Activated T-cell treated with anti-CD3 and anti-CD28 coated beads, Interleukin-2, amount 50 U/mL, for 24 hours (primary cell): ENCODE measurements at regions not wholly inside any gene's neighbourhood (a gene's known extent, or its start where the extent isn't known, plus 50 kb on each side); places are given as distances from the start of the nearest gene placed in this dataset.
"Not testable (repeated sequence)": the region's sequence is repeated elsewhere in the genome, so short reads cannot be mapped to it uniquely, and the experiment has no call there.

ENCODE experiments used
- DNase-seq: peaks from one replicate; pipeline ENCODE4 v3.0.0-alpha.2; 2020
- H3K27ac Mint-ChIP-seq: 2 replicates; pipeline ENCODE4 v1.8.0; 2020; ENCODE audit warnings: mild to moderate bottlenecking, mixed read lengths
- H3K27me3 Mint-ChIP-seq: 2 replicates; pipeline ENCODE4 v1.8.0; 2020; ENCODE audit warnings: mixed read lengths
- H3K36me3 Mint-ChIP-seq: 2 replicates; pipeline ENCODE4 v1.8.0; 2020; ENCODE audit warnings: low read depth, mixed read lengths
- H3K4me1 Mint-ChIP-seq: 2 replicates; pipeline ENCODE4 v1.8.0; 2020; ENCODE audit warnings: low read depth, mixed read lengths
- H3K4me3 Mint-ChIP-seq: 2 replicates; pipeline ENCODE4 v1.8.0; 2020; ENCODE audit warnings: mild to moderate bottlenecking, moderate library complexity, mixed read lengths
- H3K9me3 Mint-ChIP-seq: 2 replicates; pipeline ENCODE4 v1.8.0; 2020; ENCODE audit warnings: mixed read lengths

- Mint-ChIP-seq H3K9me3 (no peaks in the 10 kb centered on the region), H3K36me3 (no peaks in the 10 kb centered on the region), H3K4me3 (no peak overlapping the region), H3K27ac (no peak overlapping the region), H3K27me3 (peaks cover 10% of the 10 kb centered on the region), H3K4me1 (no peaks in the 10 kb centered on the region)
- no peak for DNase-seq
Measured at GRCh38 chr1:115524236-115524635, 117.5 kb upstream of the VANGL1 start.

DNA sequence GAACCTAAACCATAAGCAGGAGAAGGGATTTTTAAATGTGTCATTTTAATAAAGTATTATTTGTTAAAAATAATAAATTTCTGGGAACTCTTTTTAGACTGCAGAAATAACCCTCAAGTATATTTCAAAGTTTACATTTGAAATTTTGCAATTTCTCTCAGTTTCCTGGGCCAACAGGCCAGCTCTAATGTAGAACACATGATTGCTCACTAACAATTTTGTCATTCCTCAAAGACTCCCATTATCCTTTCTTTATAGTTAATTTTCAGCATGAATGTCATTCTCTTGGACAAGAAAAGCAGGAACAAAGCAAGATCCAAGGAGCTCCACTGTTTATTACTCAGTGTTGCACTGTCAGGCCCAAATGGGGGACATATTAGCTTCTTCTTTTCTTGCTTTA, 119.4 kb upstream of the VANGL1 start:
- Mint-ChIP-seq H3K4me3 (no peak overlapping the region), H3K9me3 (no peaks in the 10 kb centered on the region), H3K4me1 (no peaks in the 10 kb centered on the region), H3K27me3 (peaks cover 10% of the 10 kb centered on the region), H3K27ac (no peak overlapping the region), H3K36me3 (no peaks in the 10 kb centered on the region)
- DNase-seq, result no peak

DNA sequence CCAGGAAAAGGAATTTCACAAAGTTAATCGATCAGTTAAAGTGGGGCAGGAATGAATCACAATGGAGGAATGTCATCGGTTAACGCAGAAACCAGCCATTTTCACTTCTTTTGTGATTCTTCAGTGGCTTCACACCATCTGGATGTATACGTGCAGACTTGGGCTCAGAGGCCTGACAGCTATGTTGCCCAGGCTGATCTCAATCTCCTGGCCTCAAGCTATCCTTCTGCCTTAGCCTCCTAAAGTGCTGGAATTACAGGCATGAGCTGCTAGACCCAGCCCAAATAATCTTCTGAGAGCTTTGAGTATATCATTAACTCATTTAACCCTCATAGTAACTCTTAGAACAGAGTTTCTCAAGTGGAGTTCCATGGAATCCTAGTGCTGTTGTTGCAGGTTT, 126.5 kb upstream of the VANGL1 start:
- no peak overlapping the region for H3K4me3 Mint-ChIP-seq
- no peaks in the 10 kb centered on the region for H3K36me3 Mint-ChIP-seq
- H3K4me1 Mint-ChIP-seq, result no peaks in the 10 kb centered on the region
- DNase-seq, result no peak
- peaks cover 8% of the 10 kb centered on the region for H3K27me3 Mint-ChIP-seq
- H3K9me3 Mint-ChIP-seq, result no peaks in the 10 kb centered on the region
- no peak overlapping the region for H3K27ac Mint-ChIP-seq

DNA sequence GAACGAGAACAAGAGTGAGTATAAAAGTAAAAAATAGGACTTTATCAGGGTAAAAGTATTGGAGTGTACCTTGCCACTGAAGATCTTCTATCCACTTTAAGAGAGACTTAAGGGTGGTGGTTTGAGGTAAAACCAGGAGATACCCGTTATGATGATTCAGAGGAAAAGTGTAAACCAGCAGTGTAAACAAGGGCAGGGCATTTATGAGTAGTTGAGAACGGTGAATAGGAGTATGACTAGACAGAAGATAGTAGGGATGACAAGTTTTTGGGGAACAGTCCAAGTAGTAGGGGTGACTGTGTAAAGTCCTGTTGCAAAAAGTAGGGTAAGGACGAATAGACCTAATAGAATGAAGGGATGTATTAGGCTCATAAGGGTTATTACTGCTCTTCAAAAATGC, 131.5 kb upstream of the VANGL1 start:
- not testable (repeated sequence) for H3K27ac Mint-ChIP-seq, DNase-seq, H3K36me3 Mint-ChIP-seq, H3K4me1 Mint-ChIP-seq, H3K4me3 Mint-ChIP-seq, H3K9me3 Mint-ChIP-seq
- peaks cover 13% of the 10 kb centered on the region for H3K27me3 Mint-ChIP-seq

DNA sequence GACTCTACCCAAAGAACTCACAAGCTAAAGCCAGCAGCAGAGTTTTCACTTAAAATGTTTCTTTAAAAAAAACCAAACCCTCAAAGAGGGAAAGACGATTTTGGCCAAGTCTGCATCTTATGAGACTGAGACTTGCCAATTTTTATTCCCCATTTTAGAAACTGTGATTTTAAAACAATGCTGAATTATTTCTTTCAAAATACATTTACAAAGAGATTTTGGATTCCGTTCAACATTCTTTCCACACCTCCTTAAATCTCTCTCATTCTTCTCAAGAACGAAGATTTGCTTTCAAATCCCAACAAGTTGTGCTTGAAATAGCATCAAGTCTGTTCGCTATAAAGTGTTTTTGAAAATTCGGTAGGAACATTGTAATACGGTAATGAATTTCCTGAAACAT, 133.9 kb upstream of the VANGL1 start:
- no peak for DNase-seq
- Mint-ChIP-seq H3K27me3 (peaks cover 13% of the 10 kb centered on the region), H3K9me3 (no peaks in the 10 kb centered on the region), H3K4me1 (no peaks in the 10 kb centered on the region), H3K36me3 (no peaks in the 10 kb centered on the region), H3K4me3 (no peak overlapping the region), H3K27ac (no peak overlapping the region)

DNA sequence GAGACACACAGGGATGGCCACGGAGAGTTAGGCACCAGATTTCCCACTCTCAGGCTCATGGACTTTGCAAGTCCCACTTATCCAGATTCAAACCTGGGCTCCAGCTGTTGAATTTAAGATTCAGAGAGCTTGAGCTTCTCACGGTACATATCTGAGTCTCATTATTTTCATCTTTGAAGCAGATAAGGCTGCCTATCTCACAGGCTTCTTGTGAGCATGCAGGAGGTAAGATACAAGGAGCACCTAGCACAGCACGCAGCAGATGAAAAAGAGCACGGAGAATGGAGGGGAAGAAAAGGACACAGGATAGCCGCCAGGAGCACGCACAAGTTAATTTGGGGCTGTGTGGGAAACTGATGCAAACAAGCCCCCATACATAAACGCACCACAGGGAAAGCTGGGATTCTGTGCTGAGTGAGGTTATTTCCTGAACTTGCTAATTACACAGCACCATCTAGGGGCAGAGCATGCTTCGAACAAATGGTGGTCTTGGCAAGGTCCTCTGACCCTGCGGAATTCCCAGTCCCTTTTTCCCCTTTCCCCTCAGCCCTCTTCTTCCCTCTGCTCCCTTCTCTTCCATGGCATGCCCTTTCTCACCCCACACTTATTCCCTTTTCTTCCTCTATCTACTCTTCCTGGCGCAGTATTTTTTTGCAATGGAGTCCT, 134.7 kb upstream of the VANGL1 start:
- Mint-ChIP-seq H3K4me1 (peaks cover under 1% of the 10 kb centered on the region), H3K4me3 (no peak overlapping the region), H3K27ac (no peak overlapping the region), H3K36me3 (no peaks in the 10 kb centered on the region), H3K9me3 (no peaks in the 10 kb centered on the region), H3K27me3 (peaks cover 13% of the 10 kb centered on the region)
- DNase-seq, result no peak

- DNase-seq, result no peak
- peaks cover 13% of the 10 kb centered on the region for H3K27me3 Mint-ChIP-seq
- peaks cover 5% of the 10 kb centered on the region for H3K4me1 Mint-ChIP-seq
- H3K4me3 Mint-ChIP-seq, result no peak overlapping the region
- no peak overlapping the region for H3K27ac Mint-ChIP-seq
- no peaks in the 10 kb centered on the region for H3K9me3 Mint-ChIP-seq
- H3K36me3 Mint-ChIP-seq, result no peaks in the 10 kb centered on the region
Measured at GRCh38 chr1:115506518-115506917, 135.3 kb upstream of the VANGL1 start.

- no peak overlapping the region for H3K4me3 Mint-ChIP-seq
- no peaks in the 10 kb centered on the region for H3K36me3 Mint-ChIP-seq
Measured at GRCh38 chr1:115505148-115505571, 136.6 kb upstream of the VANGL1 start.

DNA sequence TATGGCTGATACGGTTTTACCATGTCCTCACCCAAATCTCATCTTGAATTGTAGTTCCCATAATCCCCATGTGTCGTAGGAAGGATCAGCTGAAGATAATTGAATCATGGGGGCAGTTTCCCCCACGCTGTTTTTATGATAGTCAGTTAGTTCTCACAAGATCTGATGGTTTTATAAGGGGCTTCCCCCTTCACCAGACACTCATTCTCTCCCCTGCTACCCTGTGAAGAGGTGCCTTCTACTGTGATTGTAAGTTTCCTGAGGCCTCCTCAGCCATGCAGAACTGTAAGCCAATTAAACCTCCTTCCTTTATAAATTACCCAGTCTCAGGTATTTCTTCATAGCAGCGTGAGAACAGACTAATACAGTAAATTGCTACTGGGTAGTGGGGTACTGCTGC, 139.6 kb upstream of the VANGL1 start:
- H3K4me3 Mint-ChIP-seq, result not testable (repeated sequence)

More at GRCh38 chr1:115505148-115505571, 136.6 kb upstream of the VANGL1 start:
- Mint-ChIP-seq H3K27ac (no peak overlapping the region), H3K9me3 (no peaks in the 10 kb centered on the region), H3K27me3 (peaks cover 13% of the 10 kb centered on the region), H3K4me1 (peaks cover 5% of the 10 kb centered on the region)
- DNase-seq, result no peak

DNA sequence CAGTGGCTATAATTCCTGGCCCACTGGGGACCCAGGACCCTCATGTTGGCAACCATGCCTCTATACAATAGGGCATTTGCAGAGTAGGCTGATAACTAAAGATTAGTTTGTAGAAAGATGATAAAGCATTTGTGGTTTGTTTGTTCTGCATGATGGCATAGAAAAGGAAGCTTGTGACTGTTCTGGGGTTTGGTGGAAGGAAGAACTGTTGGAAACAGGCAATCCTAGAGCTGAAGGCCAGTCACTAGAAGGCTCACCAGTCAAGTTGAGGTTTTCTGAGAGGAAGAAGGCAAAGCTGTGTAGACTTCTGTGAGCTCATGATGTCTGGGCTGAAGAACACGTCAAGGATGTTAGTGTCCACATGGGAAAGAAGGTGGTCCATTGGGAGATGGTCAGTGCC, 140.3 kb upstream of the VANGL1 start:
- H3K36me3 Mint-ChIP-seq, result no peaks in the 10 kb centered on the region
- H3K4me1 Mint-ChIP-seq, result peaks cover 5% of the 10 kb centered on the region
- H3K27me3 Mint-ChIP-seq, result peaks cover under 1% of the 10 kb centered on the region
- H3K27ac Mint-ChIP-seq, result no peak overlapping the region
- DNase-seq, result no peak
- no peak overlapping the region for H3K4me3 Mint-ChIP-seq
- no peaks in the 10 kb centered on the region for H3K9me3 Mint-ChIP-seq

More for the DNA sequence above, 139.6 kb upstream of the VANGL1 start:
- not testable (repeated sequence) for H3K27me3 Mint-ChIP-seq, DNase-seq, H3K9me3 Mint-ChIP-seq, H3K27ac Mint-ChIP-seq, H3K36me3 Mint-ChIP-seq, H3K4me1 Mint-ChIP-seq

DNA sequence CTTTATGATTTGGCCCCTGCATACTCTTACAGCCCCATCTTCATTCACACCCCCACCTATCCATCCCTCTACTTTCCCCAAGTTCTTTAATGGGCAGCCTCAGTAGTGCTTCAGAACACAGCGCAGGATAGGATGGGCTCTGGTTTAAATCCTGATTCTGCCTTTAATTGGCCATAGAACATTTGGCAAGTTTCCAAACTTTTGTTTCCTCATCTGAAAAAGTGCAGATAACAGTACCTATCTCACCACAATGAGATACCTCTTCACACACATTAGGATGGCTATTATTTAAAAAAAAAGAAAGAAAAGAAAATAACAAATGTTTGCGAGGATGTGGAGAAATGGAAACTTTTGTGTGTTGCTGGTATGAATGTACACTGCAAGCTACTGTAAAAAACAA, 142.5 kb upstream of the VANGL1 start:
- DNase-seq, result no peak
- Mint-ChIP-seq H3K9me3 (no peaks in the 10 kb centered on the region), H3K27ac (no peak overlapping the region), H3K36me3 (no peaks in the 10 kb centered on the region), H3K4me3 (no peak overlapping the region), H3K4me1 (peaks cover 5% of the 10 kb centered on the region), H3K27me3 (no peaks in the 10 kb centered on the region)

GRCh38 chr1:115496904-115497527, 144.8 kb upstream of the VANGL1 start:
- Mint-ChIP-seq H3K36me3 (no peaks in the 10 kb centered on the region), H3K27ac (no peak overlapping the region), H3K27me3 (no peaks in the 10 kb centered on the region), H3K4me3 (no peak overlapping the region), H3K4me1 (peaks cover 4% of the 10 kb centered on the region), H3K9me3 (no peaks in the 10 kb centered on the region)
- no peak for DNase-seq

DNA sequence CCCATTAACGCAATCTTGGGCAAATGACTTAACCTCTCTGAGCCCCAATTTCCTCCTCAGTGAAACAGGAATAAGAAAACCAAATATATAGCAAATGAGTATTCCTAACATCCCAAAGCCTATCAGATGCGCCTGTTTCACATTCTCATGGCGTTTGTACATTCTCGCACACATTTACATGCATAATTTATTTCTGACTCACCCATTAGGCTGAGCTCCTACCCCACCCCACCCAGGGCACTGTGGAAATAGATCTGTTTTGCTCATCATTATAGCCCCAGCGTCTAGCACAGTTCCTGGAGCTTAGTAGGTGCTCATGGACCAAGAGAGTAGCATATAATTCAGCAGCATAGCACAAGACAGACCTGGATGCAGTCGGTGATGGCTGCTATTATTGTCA, 146.1 kb upstream of the VANGL1 start:
- no peak for DNase-seq
- H3K9me3 Mint-ChIP-seq, result no peaks in the 10 kb centered on the region
- no peaks in the 10 kb centered on the region for H3K36me3 Mint-ChIP-seq
- H3K27me3 Mint-ChIP-seq, result no peaks in the 10 kb centered on the region
- H3K4me3 Mint-ChIP-seq, result no peak overlapping the region
- no peak overlapping the region for H3K27ac Mint-ChIP-seq
- H3K4me1 Mint-ChIP-seq, result no peaks in the 10 kb centered on the region

DNA sequence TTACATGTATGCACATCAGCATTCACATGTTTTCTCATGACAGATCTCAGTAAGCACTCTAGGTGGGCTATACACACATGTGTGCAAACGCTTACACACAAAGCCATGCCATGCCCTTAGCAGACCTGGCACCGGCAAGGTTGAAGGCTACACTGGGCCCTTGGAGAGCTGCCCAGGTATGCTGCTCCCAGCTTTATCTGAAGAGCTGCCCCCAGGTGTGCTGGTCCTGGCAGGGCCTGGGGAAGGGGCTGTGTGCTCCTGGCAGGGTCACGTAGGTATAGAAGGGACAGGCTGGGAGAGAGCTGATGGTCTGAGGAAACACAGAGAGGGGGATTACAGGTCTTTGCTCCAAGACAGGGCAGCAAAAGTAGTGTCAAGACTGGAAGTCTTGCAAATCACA, 146.7 kb upstream of the VANGL1 start:
- Mint-ChIP-seq H3K9me3 (no peaks in the 10 kb centered on the region), H3K4me1 (no peaks in the 10 kb centered on the region), H3K27ac (no peak overlapping the region), H3K36me3 (no peaks in the 10 kb centered on the region), H3K4me3 (no peak overlapping the region), H3K27me3 (no peaks in the 10 kb centered on the region)
- no peak for DNase-seq

DNA sequence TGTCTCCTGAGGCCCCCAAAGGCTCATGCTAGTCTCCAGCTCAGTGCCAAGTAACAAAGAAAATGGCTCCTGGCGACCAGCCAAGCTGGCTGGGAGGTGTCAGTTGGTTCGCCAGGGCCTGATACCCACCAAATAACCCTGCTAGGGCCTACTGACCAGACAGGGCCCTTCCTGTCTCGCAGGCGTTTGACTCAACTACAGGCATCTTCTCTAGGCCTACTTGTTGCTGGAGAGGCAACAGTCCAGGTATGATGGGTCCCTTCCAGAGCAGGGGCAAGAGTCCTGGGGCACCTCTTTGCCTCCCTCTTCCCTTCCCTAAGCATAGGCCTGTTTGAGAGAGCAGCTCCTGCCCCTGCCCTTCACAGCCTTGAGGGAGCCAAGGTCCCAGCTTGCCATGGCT, 147.9 kb upstream of the VANGL1 start:
- Mint-ChIP-seq H3K4me1 (no peaks in the 10 kb centered on the region), H3K4me3 (no peak overlapping the region), H3K9me3 (no peaks in the 10 kb centered on the region), H3K36me3 (no peaks in the 10 kb centered on the region), H3K27ac (no peak overlapping the region), H3K27me3 (no peaks in the 10 kb centered on the region)
- no peak for DNase-seq
